HS-27A (cell line): ENCODE measurements at regions not wholly inside any gene's neighbourhood (a gene's known extent, or its start where the extent isn't known, plus 50 kb on each side); places are given as distances from the start of the nearest gene placed in this dataset.
"Not testable (repeated sequence)": the region's sequence is repeated elsewhere in the genome, so short reads cannot be mapped to it uniquely, and the experiment has no call there.

Experiments
- DNase-seq: peaks from one replicate; pipeline ENCODE4 v3.0.0-alpha.2; 2012; ENCODE audit warnings: low read depth, missing footprints

GRCh38 chr10:29208845-29209244 is 80.0 kb upstream of the LYZL1 start:
- DNase-seq = no peak

GRCh38 chr10:29209830-29210229 is 79.0 kb upstream of the LYZL1 start:
- DNase-seq = no peak

- no peak for DNase-seq
Measured at GRCh38 chr10:29210266-29210868, 78.5 kb upstream of the LYZL1 start.

GRCh38 chr10:29212597-29212996 is 76.3 kb upstream of the LYZL1 start:
- no peak for DNase-seq

GRCh38 chr10:29214551-29214950 is 74.3 kb upstream of the LYZL1 start:
- no peak for DNase-seq

GRCh38 chr10:29217292-29217738 is 71.6 kb upstream of the LYZL1 start:
- no peak for DNase-seq

GRCh38 chr10:29223326-29223725 is 65.5 kb upstream of the LYZL1 start:
- DNase-seq = no peak

GRCh38 chr10:29224631-29225030 is 64.2 kb upstream of the LYZL1 start:
- DNase-seq = no peak

GRCh38 chr10:29227201-29227600 is 61.7 kb upstream of the LYZL1 start:
- DNase-seq = no peak

GRCh38 chr10:29228562-29228961 is 60.3 kb upstream of the LYZL1 start:
- no peak for DNase-seq

GRCh38 chr10:29229258-29229705 is 59.6 kb upstream of the LYZL1 start:
- DNase-seq = no peak

- not testable (repeated sequence) for DNase-seq
Measured at GRCh38 chr10:29236910-29237309, 52.0 kb upstream of the LYZL1 start.

- DNase-seq = no peak
Measured at GRCh38 chr10:29237786-29238185, 51.1 kb upstream of the LYZL1 start.

GRCh38 chr10:29238523-29239135 is 50.2 kb upstream of the LYZL1 start:
- no peak for DNase-seq
